ENCODE measurements at regions not wholly inside any gene's neighbourhood (a gene's known extent, or its start where the extent isn't known, plus 50 kb on each side); places are given as distances from the start of the nearest gene placed in this dataset.
"Not testable (repeated sequence)": the region's sequence is repeated elsewhere in the genome, so short reads cannot be mapped to it uniquely, and the experiment has no call there.

- no peak for ATAC-seq
These were observed 288.1 kb upstream of the PRKCQ start for GRCh38 chr10:6868036-6868725.

GRCh38 chr10:6866757-6867156 is 286.7 kb upstream of the PRKCQ start:
- no peak for ATAC-seq

GRCh38 chr10:6864142-6864541 is 284.1 kb upstream of the PRKCQ start:
- ATAC-seq: no peak

GRCh38 chr10:6863381-6863780 is 283.3 kb upstream of the PRKCQ start:
- peak in 1 of 2 donors; percentile 38 for ATAC-seq

GRCh38 chr10:6850452-6850851 is 270.4 kb upstream of the PRKCQ start:
- no peak for ATAC-seq

- ATAC-seq: no peak
These were observed 267.5 kb upstream of the PRKCQ start for GRCh38 chr10:6847561-6847960.

GRCh38 chr10:6843894-6844650 is 264.0 kb upstream of the PRKCQ start:
- no peak for ATAC-seq

GRCh38 chr10:6843481-6843881 is 263.4 kb upstream of the PRKCQ start:
- ATAC-seq: no peak

GRCh38 chr10:6842722-6843121 is 262.6 kb upstream of the PRKCQ start:
- ATAC-seq: no peak

- no peak for ATAC-seq
These were observed 261.7 kb upstream of the PRKCQ start for GRCh38 chr10:6841761-6842160.

GRCh38 chr10:6840766-6841165 is 260.7 kb upstream of the PRKCQ start:
- peak; percentile 67 to 76 for ATAC-seq

- ATAC-seq: no peak
These were observed 260.2 kb upstream of the PRKCQ start for GRCh38 chr10:6840201-6840691.

GRCh38 chr10:6838118-6838517 is 258.0 kb upstream of the PRKCQ start:
- no peak for ATAC-seq

- ATAC-seq: no peak
These were observed 253.5 kb upstream of the PRKCQ start for GRCh38 chr10:6833458-6834011.

GRCh38 chr10:6830981-6831380 is 250.9 kb upstream of the PRKCQ start:
- not testable (repeated sequence) for ATAC-seq

- not testable (repeated sequence) for ATAC-seq
These were observed 244.7 kb upstream of the PRKCQ start for GRCh38 chr10:6824793-6825192.

- no peak for ATAC-seq
These were observed 243.7 kb upstream of the PRKCQ start for GRCh38 chr10:6823770-6824169.

- ATAC-seq: no peak
These were observed 239.2 kb upstream of the PRKCQ start for GRCh38 chr10:6819301-6819700.

GRCh38 chr10:6817770-6818169 is 237.7 kb upstream of the PRKCQ start:
- no peak for ATAC-seq

- ATAC-seq: no peak
These were observed 235.3 kb upstream of the PRKCQ start for GRCh38 chr10:6815346-6815745.

- ATAC-seq: no peak
These were observed 233.8 kb upstream of the PRKCQ start for GRCh38 chr10:6813856-6814255.

GRCh38 chr10:6813306-6813705 is 233.2 kb upstream of the PRKCQ start:
- ATAC-seq: no peak

- no peak for ATAC-seq
These were observed 231.1 kb upstream of the PRKCQ start for GRCh38 chr10:6811153-6811552.

GRCh38 chr10:6803427-6803783 is 223.3 kb upstream of the PRKCQ start:
- ATAC-seq: no peak

All from activated CD4-positive, CD25-positive, alpha-beta regulatory T cell treated with anti-CD3 and anti-CD28 coated beads, Interleukin-2, amount 50 U/mL, for 24 hours (primary cell).